Epithelial cell of esophagus (primary cell): ENCODE measurements at regions not wholly inside any gene's neighbourhood (a gene's known extent, or its start where the extent isn't known, plus 50 kb on each side); places are given as distances from the start of the nearest gene placed in this dataset.
A peak's percentile ranks its signal among the peaks of the same experiment; 100 is the strongest.

ENCODE experiments used
- DNase-seq: peaks from one replicate; pipeline ENCODE4 v3.0.0; 2010; ENCODE audit warnings: low read depth
- H3K4me3 ChIP-seq: 2 replicates; pipeline ENCODE4 v1.5.1; 2011; ENCODE audit warnings: mild to moderate bottlenecking, low read length, control low read depth
- TF ChIP-seq, protein P1 (sequence below): IDR thresholded peaks from 2 replicates; pipeline ENCODE4 v1.5.1; 2011; ENCODE audit warnings: low read depth, mild to moderate bottlenecking, low read length, control low read depth, inconsistent platforms; ENCODE audit not compliant: insufficient read depth; ENCODE audit errors: missing control alignments

DNA sequence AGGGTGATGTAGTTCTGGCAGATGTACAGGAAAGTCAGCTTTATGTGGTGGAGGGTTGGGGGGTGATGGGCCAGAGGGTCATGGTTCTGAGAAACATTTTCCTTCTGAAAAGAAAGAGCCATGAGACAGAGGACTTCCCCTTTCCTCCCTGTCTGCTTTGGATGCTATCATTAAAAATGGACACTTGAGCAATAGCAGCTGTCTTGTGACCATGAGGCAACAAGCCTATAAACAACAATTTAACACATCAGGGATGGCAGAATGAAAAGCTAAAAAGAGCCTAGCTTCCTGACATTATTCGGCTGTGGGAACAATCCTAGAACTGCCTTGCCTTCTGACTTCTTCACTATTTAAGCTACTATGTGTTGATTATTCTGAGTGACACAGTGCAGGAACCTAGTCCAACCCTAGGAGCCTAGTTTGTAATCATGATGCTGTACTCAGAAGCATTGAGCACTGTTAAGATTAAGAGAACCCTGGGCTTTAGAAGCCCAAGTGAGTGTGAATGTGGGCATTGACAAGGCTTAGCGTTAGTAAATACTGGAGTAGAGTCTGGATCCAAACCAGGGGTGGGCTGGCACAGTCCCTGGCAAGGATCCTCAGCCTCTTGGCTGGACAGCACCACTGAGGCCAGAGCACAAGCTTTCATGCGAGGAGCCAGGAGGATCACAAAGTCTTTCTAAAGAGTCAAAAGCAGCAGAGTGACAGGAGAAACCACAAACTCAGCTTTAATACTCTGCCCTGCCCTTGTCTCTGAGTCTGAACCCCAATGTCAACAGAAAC lies 178.5 kb upstream of the EGFLAM start:
- TF ChIP-seq, protein P1, sequence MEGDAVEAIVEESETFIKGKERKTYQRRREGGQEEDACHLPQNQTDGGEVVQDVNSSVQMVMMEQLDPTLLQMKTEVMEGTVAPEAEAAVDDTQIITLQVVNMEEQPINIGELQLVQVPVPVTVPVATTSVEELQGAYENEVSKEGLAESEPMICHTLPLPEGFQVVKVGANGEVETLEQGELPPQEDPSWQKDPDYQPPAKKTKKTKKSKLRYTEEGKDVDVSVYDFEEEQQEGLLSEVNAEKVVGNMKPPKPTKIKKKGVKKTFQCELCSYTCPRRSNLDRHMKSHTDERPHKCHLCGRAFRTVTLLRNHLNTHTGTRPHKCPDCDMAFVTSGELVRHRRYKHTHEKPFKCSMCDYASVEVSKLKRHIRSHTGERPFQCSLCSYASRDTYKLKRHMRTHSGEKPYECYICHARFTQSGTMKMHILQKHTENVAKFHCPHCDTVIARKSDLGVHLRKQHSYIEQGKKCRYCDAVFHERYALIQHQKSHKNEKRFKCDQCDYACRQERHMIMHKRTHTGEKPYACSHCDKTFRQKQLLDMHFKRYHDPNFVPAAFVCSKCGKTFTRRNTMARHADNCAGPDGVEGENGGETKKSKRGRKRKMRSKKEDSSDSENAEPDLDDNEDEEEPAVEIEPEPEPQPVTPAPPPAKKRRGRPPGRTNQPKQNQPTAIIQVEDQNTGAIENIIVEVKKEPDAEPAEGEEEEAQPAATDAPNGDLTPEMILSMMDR, result no peak
- H3K4me3 ChIP-seq, result no peak overlapping the region
- no peak for DNase-seq

DNA sequence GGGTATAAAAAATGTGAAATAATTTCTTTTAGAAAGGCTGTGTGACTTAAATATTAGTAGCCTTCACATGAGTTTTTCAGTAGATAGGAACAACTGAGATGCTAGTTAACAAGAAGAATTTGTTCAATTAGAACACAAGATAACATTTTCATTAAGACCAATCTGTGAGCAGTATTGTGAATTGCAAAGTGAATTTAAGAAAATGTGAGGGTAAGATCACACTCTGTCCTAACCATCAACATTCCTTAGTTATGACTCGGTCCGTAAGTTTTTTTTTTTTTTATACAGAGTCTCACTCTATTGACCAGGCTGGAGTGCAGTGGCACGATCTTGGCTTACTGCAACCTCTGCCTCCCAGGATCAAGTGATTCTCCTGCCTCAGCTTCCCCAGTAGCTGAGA lies 180.2 kb upstream of the EGFLAM start:
- peak; percentile 11 for DNase-seq
- TF ChIP-seq, protein P1, result no peak
- no peak overlapping the region for H3K4me3 ChIP-seq

DNA sequence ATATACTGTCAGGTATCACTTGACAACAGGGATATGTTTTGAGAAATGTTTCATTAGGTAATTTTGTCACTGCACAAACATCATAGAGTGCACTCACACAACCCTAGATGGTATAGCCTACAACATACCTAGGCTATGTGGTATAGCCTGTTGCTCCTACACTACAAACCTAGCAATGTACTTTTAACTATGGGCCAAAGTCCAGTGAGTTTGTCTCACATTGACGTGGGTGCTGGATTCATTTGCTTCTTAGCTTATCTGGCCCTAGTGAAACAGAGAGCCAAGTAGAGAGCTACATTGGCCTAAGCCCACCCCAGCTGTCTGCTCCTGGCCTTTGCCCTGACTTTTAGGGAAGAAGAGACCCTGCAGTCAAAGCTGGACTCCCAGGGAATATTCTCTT lies 180.7 kb upstream of the EGFLAM start:
- H3K4me3 ChIP-seq, result no peak overlapping the region
- no peak for DNase-seq
- TF ChIP-seq, protein P1, result no peak

DNA sequence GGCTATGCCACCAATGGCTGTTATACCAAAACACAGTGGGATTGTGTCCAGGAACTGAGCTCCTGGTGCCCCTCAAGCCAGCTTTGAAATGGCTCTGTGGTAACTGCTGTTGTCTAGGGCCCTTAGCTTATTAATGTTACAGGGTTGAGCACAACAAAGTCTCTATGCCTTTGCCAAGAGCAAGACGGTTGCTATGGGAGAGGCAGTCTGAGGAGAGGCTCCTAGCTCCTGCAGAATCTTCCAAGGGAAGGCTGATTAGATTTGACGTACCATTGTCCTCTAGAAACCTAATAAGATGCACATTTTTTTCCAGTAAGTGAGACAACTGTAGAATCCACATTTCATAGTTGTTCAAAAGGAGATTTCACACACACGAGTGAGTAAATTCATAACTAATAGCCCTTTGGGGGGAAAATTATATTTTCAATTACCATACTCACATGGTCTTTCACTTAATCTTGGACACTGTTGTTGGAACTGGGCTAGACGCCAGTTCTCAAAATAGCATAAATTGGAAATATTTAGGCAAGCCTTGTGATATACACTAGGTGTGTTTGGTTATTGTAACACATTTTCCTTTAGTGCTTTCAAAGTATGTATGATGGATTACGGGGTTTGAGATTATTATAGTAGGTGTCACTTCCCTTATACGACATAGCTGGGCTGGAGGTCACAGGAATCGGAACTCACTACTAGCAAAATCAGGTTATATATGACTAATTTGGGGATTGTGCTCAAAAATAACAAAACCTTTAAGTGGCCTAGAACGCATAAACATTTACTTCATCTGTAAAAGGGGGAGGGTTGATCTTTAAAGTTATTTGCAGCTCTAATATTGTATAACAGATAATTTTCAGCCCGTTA lies 186.3 kb upstream of the EGFLAM start:
- H3K4me3 ChIP-seq, result no peak overlapping the region
- TF ChIP-seq, protein P1, result no peak
- DNase-seq, result no peak

DNA sequence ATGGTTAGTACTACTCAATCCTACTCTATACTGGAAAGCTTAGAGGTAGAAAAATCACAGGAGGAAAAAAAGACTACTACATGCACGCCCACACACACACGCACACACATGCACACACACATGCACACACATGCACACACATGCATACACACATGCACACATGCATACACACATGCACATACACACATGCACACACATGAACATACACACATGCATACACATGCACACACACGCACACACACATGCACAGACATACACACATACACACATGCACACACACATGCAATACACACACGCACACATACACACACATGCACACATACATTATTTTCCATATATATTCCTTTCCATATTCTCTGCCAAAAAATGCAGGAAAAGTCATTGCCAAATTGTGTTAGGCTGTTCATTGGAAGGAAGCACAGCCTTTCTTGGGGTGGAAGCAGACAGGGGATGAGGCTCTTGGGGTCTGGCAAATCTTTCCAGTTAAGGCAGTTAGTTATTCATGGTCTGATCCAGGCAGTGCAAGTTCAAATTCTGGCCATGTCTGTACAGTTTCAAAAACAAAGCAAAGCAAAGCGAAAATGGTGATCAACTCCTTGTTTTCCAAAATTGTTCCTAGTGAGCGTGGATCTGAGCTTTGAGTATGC lies 187.9 kb upstream of the EGFLAM start:
- TF ChIP-seq, protein P1, result no peak
- H3K4me3 ChIP-seq, result no peak overlapping the region
- DNase-seq, result no peak

DNA sequence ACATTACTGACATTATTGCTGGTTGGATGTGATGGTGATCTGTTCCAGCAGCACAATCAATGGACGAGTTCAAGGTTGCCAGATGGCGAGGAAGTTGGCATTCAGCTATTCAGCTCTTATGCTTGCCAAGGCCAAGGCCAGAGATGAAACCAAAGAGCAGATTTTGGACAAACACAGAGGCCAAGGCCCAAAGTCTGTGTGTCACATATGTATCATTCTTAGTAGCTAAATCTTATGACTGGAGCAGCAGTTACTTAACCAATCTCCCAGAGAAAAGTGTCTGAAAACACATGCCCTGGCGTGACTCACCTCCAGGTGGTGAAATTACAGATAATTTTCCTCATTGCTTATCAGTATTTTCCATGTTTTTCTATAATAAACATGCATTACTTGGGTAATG lies 189.0 kb upstream of the EGFLAM start:
- no peak overlapping the region for H3K4me3 ChIP-seq
- TF ChIP-seq, protein P1, result no peak
- peak; percentile 53 for DNase-seq
